Type B pancreatic cell (in vitro differentiated cells): ENCODE measurements at regions not wholly inside any gene's neighbourhood (a gene's known extent, or its start where the extent isn't known, plus 50 kb on each side); places are given as distances from the start of the nearest gene placed in this dataset.
A peak's percentile ranks its signal among the peaks of the same experiment; 100 is the strongest.

Experiments
- DNase-seq: peaks from one replicate; pipeline ENCODE4 v3.0.0; 2021; ENCODE audit warnings: mixed read lengths; ENCODE audit not compliant: unreplicated experiment; ENCODE audit errors: extremely low spot score
- H3K27ac Mint-ChIP-seq: 2 replicates; pipeline ENCODE4 v1.8.0; 2021; ENCODE audit warnings: mild to moderate bottlenecking, mixed read lengths
- H3K27me3 Mint-ChIP-seq: 2 replicates; pipeline ENCODE4 v1.8.0; 2021; ENCODE audit warnings: mixed read lengths
- H3K36me3 Mint-ChIP-seq: 2 replicates; pipeline ENCODE4 v1.8.0; 2021; ENCODE audit warnings: mixed read lengths
- H3K4me1 Mint-ChIP-seq: one replicate; pipeline ENCODE4 v1.8.0; 2021; ENCODE audit warnings: mixed read lengths; ENCODE audit not compliant: unreplicated experiment
- H3K4me3 Mint-ChIP-seq: 2 replicates; pipeline ENCODE4 v1.8.0; 2021; ENCODE audit warnings: mild to moderate bottlenecking, mixed read lengths
- H3K9me3 Mint-ChIP-seq: 2 replicates; pipeline ENCODE4 v1.8.0; 2021; ENCODE audit warnings: mixed read lengths
- CTCF ChIP-seq: fragments of 200-600 bp; sonication (generic); conservative IDR thresholded peaks from 2 replicates; pipeline ENCODE4 v1.5.0; 2021; ENCODE audit warnings: antibody characterized with exemption, mild to moderate bottlenecking

DNA sequence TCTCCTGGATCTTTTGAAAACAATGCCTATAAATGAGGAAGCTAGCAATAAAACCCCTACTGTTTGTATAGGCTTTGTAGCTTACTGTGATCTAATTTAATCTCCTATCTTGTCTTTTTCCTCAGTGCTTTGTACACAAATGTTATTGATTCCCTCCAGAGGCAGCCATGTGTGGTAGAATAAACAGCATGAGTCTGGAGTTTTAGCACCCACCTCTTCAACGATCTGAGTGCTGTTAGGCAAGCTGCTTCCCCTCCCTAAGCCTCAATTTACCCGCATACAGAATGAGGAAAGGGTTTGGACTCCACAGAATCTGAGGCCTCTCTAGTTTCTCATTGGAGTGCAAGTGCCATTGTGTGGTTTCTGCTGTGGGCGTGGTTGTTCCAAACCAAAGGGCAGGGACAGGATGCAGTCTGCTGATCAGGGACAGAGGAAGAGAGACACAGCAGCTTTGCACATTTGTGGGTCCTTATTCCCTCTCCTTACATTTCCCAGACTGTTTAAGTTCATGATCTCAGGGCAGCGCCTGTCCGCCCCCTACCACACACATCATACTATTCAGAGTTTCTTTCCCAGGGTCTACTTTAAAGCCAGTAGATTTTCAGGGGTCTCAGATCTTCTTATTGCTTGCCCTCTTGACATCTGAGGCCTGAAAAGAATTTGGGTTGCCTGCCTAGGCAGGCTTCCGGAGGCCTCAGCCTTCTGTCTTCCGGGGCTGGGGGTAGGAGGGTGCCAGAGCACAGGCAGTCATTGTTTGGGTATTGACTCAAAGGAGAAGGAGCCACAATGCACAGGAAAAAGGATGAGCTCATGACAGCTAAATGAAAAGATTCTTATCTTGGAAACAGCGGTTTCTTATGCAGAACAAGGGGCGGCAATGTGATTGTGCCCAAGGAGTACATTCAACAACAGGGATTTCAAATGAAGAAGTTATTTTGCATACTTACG, 114.9 kb upstream of the TEX13D start:
- peaks cover 18% of the 10 kb centered on the region for H3K4me1 Mint-ChIP-seq
- no peak for TF ChIP-seq CTCF
- peak overlapping the region; percentile 59 for H3K27ac Mint-ChIP-seq
- H3K4me3 Mint-ChIP-seq: peak overlapping the region; percentile 20
- no peaks in the 10 kb centered on the region for H3K27me3 Mint-ChIP-seq
- H3K36me3 Mint-ChIP-seq: no peaks in the 10 kb centered on the region
- no peaks in the 10 kb centered on the region for H3K9me3 Mint-ChIP-seq
- no peak for DNase-seq

GRCh38 chrX:124223524-124223923, 108.9 kb upstream of the TEX13D start:
- TF ChIP-seq CTCF: peak; percentile 75
- DNase-seq: no peak
- H3K4me3 Mint-ChIP-seq: no peak overlapping the region
- H3K36me3 Mint-ChIP-seq: no peaks in the 10 kb centered on the region
- H3K9me3 Mint-ChIP-seq: no peaks in the 10 kb centered on the region
- peaks cover 4% of the 10 kb centered on the region for H3K27me3 Mint-ChIP-seq
- no peak overlapping the region for H3K27ac Mint-ChIP-seq
- H3K4me1 Mint-ChIP-seq: peaks cover 5% of the 10 kb centered on the region

DNA sequence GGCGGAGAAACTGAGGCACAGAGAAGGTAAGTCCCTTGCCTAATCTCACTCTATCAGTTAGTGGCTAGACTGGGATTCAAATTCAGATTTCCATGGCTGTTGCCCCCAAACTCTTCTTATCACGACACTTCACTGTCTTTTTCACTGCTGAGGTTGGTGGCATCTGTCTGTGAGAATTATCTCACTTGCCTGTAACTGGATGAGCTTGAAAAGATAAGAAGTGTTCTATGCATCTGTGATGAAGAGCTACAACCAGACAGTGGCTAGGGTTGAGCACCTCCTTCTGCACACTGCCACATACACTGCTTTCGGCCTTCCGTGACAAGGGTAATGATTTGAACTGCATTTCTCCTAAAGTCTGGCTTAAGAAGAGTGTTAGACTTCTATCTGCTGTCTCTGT, 107.9 kb upstream of the TEX13D start:
- no peak for DNase-seq
- no peaks in the 10 kb centered on the region for H3K9me3 Mint-ChIP-seq
- peaks cover 4% of the 10 kb centered on the region for H3K27me3 Mint-ChIP-seq
- H3K36me3 Mint-ChIP-seq: no peaks in the 10 kb centered on the region
- H3K4me1 Mint-ChIP-seq: no peaks in the 10 kb centered on the region
- H3K4me3 Mint-ChIP-seq: no peak overlapping the region
- H3K27ac Mint-ChIP-seq: no peak overlapping the region
- no peak for TF ChIP-seq CTCF

GRCh38 chrX:124226129-124226528, 106.3 kb upstream of the TEX13D start:
- no peak overlapping the region for H3K27ac Mint-ChIP-seq
- H3K4me1 Mint-ChIP-seq: peaks cover 1% of the 10 kb centered on the region
- no peak overlapping the region for H3K4me3 Mint-ChIP-seq
- DNase-seq: no peak
- H3K36me3 Mint-ChIP-seq: no peaks in the 10 kb centered on the region
- TF ChIP-seq CTCF: no peak
- H3K9me3 Mint-ChIP-seq: no peaks in the 10 kb centered on the region
- H3K27me3 Mint-ChIP-seq: peaks cover 13% of the 10 kb centered on the region

DNA sequence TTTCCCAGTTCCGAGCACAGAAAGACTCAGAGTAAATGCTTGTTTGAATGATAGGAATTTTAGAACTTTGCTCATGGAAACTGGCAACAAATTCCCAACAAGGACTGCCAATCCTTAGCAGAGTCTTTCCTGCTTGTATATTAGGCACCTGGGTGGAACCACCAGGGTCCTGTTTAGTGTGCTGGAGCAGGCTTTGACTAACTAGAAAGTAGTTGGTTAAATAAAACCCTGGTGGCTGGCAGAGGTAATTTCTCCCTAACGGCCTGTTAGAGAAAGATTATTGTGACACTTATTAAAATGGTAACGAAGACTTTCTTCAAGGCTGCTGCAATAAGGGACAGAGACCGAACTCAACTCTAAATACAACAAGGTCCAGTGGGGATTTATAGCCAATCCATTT, 103.6 kb upstream of the TEX13D start:
- Mint-ChIP-seq H3K4me1 (peaks cover 4% of the 10 kb centered on the region), H3K27me3 (peaks cover 11% of the 10 kb centered on the region), H3K4me3 (no peak overlapping the region), H3K27ac (no peak overlapping the region), H3K9me3 (no peaks in the 10 kb centered on the region), H3K36me3 (no peaks in the 10 kb centered on the region)
- no peak for DNase-seq
- peak; percentile 66 for TF ChIP-seq CTCF
